ENCODE measurements at regions not wholly inside any gene's neighbourhood (a gene's known extent, or its start where the extent isn't known, plus 50 kb on each side); places are given as distances from the start of the nearest gene placed in this dataset.
"Not testable (repeated sequence)": the region's sequence is repeated elsewhere in the genome, so short reads cannot be mapped to it uniquely, and the experiment has no call there.

- TF ChIP-seq, protein P1, sequence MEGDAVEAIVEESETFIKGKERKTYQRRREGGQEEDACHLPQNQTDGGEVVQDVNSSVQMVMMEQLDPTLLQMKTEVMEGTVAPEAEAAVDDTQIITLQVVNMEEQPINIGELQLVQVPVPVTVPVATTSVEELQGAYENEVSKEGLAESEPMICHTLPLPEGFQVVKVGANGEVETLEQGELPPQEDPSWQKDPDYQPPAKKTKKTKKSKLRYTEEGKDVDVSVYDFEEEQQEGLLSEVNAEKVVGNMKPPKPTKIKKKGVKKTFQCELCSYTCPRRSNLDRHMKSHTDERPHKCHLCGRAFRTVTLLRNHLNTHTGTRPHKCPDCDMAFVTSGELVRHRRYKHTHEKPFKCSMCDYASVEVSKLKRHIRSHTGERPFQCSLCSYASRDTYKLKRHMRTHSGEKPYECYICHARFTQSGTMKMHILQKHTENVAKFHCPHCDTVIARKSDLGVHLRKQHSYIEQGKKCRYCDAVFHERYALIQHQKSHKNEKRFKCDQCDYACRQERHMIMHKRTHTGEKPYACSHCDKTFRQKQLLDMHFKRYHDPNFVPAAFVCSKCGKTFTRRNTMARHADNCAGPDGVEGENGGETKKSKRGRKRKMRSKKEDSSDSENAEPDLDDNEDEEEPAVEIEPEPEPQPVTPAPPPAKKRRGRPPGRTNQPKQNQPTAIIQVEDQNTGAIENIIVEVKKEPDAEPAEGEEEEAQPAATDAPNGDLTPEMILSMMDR (IDR thresholded peaks at IDR 0.05; ENCODE audit: borderline replicate concordance, control extremely low read depth, extremely low read depth, insufficient read depth, missing control alignments): no peak
- in situ Hi-C loops (cut with MboI; ENCODE audit: low sequenced_read_pairs, unreplicated experiment): no loop called here
Observed at GRCh38 chr10:52573347-52573746, 199.2 kb downstream of the MBL2 start.

DNA sequence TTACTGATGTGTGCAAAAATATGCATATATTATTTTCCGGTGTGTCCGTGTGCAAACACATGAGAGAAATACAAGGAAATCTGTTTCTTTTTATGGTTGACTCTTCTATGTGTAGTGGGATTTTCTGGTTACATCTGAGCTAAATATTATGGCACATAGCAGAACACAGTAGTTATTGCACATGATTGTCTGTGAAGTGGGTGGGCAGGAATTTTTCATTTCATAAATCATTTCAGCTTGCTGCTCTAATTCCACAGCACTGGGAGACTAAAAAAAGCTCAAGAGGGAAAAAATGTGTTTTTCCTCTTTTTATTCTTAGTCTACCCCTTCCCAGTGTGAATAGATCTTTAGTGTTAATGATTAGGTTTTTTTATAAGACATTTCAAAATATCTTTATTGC lies 197.9 kb downstream of the MBL2 start:
- in situ Hi-C loops (cut with MboI; ENCODE audit: low sequenced_read_pairs, unreplicated experiment): no loop called here
- no peak for DNase-seq (ENCODE audit: low spot score)
- TF ChIP-seq, protein P1 (IDR thresholded peaks at IDR 0.05; ENCODE audit: borderline replicate concordance, control extremely low read depth, extremely low read depth, insufficient read depth, missing control alignments): no peak

More at GRCh38 chr10:52573347-52573746, 199.2 kb downstream of the MBL2 start:
- DNase-seq (ENCODE audit: low spot score): no peak

GRCh38 chr10:52577047-52577446 lies 195.5 kb downstream of the MBL2 start:
- no peak for DNase-seq (ENCODE audit: low spot score)
- TF ChIP-seq, protein P1 (IDR thresholded peaks at IDR 0.05; ENCODE audit: borderline replicate concordance, control extremely low read depth, extremely low read depth, insufficient read depth, missing control alignments): no peak
- in situ Hi-C loops (cut with MboI; ENCODE audit: low sequenced_read_pairs, unreplicated experiment): no loop called here

DNA sequence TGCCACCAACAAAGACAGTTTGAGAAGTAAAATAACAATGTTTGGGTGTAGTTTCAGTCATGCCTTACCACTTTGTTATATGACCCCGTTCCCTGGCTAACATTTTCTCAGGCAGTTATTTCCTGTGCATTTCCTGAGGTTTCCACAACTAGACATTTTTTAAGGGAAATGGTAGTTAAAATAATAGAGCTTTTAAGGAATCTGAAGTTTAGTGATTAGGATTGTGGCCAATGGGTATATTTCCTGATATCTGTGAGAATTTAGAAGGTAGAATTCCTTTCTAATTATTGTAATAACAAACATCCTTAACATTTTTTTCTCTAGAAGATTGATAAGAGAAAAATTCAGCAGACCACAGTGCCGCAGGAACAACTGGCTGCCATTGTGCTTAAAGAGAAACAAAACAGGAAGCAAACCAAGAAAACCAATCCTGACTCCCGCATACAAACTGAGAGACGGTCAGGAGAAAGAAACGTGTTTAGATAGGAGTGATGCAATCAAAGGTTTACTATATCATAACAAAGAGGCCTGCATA lies 193.6 kb downstream of the MBL2 start:
- no peak for DNase-seq (ENCODE audit: low spot score)
- TF ChIP-seq, protein P1 (IDR thresholded peaks at IDR 0.05; ENCODE audit: borderline replicate concordance, control extremely low read depth, extremely low read depth, insufficient read depth, missing control alignments): no peak
- in situ Hi-C loops (cut with MboI; ENCODE audit: low sequenced_read_pairs, unreplicated experiment): no loop called here

- in situ Hi-C loops (cut with MboI; ENCODE audit: low sequenced_read_pairs, unreplicated experiment); DNase-seq (ENCODE audit: low spot score): not testable (repeated sequence)
Observed at GRCh38 chr10:52581636-52582035, 190.9 kb downstream of the MBL2 start.

DNA sequence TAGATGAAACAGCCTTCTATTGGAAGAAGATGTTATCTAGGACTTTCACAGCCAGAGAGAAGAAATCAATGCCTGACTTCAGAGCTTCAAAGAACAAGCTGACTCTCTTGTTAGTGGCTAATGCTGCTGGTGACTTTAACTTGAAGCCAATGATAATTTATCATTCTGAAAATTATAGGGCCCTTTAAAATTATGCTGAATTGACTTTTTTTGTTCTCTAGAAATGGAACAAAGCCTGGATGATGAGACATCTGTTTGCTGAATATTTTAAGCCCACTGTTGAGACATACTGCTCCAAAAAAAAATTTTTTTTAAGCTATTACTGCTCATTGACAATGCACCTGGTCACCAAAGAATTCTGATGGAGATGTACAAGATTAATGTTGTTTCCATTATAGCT lies 189.2 kb downstream of the MBL2 start:
- in situ Hi-C loops (cut with MboI; ENCODE audit: low sequenced_read_pairs, unreplicated experiment): no loop called here
- DNase-seq (ENCODE audit: low spot score): no peak
- TF ChIP-seq, protein P1 (IDR thresholded peaks at IDR 0.05; ENCODE audit: borderline replicate concordance, control extremely low read depth, extremely low read depth, insufficient read depth, missing control alignments): no peak

GRCh38 chr10:52586710-52587109 lies 185.9 kb downstream of the MBL2 start:
- in situ Hi-C loops (cut with MboI; ENCODE audit: low sequenced_read_pairs, unreplicated experiment): no loop called here
- no peak for DNase-seq (ENCODE audit: low spot score)
- TF ChIP-seq, protein P1 (IDR thresholded peaks at IDR 0.05; ENCODE audit: borderline replicate concordance, control extremely low read depth, extremely low read depth, insufficient read depth, missing control alignments): no peak
